ENCODE measurements at regions not wholly inside any gene's neighbourhood (a gene's known extent, or its start where the extent isn't known, plus 50 kb on each side); places are given as distances from the start of the nearest gene placed in this dataset.

DNA sequence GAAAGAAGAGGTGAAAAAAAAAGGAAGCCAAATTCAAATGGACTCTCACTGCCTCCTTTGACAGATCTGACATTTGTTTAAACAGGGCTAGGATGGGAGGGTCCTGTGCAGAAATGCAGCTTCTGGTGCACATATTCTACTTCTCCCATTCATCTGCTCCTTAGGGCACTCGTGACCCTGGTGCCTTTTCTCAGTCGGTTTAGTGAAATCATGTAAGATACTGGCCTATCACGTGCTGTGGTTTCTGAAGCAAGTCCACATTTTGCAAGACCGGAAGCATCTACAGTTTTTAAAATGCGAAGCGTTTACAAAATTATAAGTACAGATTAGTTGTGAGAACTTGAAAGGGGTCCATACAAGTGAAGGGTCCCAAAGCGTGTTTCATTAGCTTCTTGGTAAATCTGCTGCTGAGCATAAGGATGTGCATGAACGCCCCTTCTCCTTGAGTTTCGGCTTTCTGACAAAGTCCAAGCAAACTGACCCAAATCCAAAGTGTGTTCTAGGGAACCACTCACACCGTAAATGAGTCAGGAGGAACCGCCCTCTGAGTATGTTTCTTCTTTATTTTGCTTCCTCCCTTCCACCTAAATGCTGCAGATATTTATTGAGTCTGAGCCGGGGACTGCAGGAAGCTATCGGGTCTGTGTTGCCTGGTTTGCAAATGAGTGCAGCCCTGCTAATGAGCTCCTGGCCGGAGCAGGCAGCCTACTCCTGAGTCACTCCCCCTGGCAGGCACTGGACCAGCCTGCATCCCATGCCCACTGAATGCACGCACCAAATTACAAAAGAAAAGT lies 323.8 kb upstream of the JARID2 start:
- H3K4me3 ChIP-seq (ENCODE audit: low read length): no peak overlapping the region
- H3K4me2 ChIP-seq (ENCODE audit: low read depth, low read length): no peak overlapping the region
- no peaks in the 10 kb centered on the region for H3K36me3 ChIP-seq (replicated peaks; ENCODE audit: insufficient read depth, low read length)
- TF ChIP-seq, protein P1, sequence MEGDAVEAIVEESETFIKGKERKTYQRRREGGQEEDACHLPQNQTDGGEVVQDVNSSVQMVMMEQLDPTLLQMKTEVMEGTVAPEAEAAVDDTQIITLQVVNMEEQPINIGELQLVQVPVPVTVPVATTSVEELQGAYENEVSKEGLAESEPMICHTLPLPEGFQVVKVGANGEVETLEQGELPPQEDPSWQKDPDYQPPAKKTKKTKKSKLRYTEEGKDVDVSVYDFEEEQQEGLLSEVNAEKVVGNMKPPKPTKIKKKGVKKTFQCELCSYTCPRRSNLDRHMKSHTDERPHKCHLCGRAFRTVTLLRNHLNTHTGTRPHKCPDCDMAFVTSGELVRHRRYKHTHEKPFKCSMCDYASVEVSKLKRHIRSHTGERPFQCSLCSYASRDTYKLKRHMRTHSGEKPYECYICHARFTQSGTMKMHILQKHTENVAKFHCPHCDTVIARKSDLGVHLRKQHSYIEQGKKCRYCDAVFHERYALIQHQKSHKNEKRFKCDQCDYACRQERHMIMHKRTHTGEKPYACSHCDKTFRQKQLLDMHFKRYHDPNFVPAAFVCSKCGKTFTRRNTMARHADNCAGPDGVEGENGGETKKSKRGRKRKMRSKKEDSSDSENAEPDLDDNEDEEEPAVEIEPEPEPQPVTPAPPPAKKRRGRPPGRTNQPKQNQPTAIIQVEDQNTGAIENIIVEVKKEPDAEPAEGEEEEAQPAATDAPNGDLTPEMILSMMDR (IDR thresholded peaks at IDR 0.05; ENCODE audit: low read length): no peak
- no peak overlapping the region for H2AFZ ChIP-seq (ENCODE audit: low read length)
- H3K27me3 ChIP-seq (replicated peaks; ENCODE audit: insufficient read depth, low read length): no peaks in the 10 kb centered on the region
- no peaks in the 10 kb centered on the region for H3K9me2 ChIP-seq (replicated peaks; ENCODE audit: insufficient read depth, low read length)
- DNase-seq: no peak
- H3K4me1 ChIP-seq (ENCODE audit: low read length): no peaks in the 10 kb centered on the region
- no peak overlapping the region for H3K27ac ChIP-seq (ENCODE audit: low read length)
- no peaks in the 10 kb centered on the region for H3K9me3 ChIP-seq (replicated peaks; ENCODE audit: insufficient read depth, low read length)
- no peaks in the 10 kb centered on the region for H4K20me1 ChIP-seq (ENCODE audit: insufficient read depth, low read length)
- H3F3A ChIP-seq (ENCODE audit: insufficient read depth, low read length): no peaks in the 10 kb centered on the region
- H3K9ac ChIP-seq (ENCODE audit: low read length): no peak overlapping the region
- H3K79me2 ChIP-seq (ENCODE audit: low read length): no peaks in the 10 kb centered on the region

DNA sequence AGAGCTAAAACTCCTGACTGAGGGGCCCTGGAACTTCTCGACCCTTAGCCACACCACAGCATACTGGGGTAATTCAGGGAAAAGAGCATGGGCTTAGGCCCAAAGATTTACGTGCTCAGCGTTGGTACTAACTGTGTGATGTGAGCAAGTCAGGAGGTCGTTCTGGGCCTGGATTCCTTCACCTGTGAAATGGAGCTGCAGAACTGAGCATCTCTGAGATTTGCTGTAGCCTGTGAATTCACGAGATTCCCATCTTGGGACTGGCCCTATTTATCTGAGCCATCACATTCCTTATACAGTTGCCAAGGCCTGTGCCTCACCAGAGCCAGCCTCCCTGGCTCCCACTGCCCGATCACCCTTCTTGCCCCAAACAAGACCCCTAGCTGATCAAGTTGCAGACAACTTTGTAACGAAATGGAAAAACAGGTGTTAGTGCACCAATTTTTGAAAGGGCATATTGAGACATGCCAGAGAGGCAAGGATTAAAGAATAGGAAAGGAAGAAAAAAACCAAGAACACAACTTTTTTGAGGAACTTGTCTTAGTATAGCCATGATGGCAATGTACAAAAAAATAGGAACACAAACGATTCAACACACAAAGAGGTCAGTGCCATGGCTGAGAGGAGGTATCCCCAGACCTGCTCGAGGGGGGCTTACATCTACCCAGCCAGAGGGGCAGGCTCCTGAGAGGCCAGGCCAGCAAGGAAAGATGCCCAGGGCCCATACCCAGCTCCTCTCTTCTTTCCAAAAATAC lies 323.0 kb upstream of the JARID2 start:
- Histone ChIP-seq H3K9me2 (replicated peaks; ENCODE audit: insufficient read depth, low read length) (no peaks in the 10 kb centered on the region), H3K9me3 (replicated peaks; ENCODE audit: insufficient read depth, low read length) (no peaks in the 10 kb centered on the region), H3K4me1 (ENCODE audit: low read length) (no peaks in the 10 kb centered on the region), H3K4me3 (ENCODE audit: low read length) (no peak overlapping the region), H3F3A (ENCODE audit: insufficient read depth, low read length) (no peaks in the 10 kb centered on the region), H3K36me3 (replicated peaks; ENCODE audit: insufficient read depth, low read length) (no peaks in the 10 kb centered on the region), H3K79me2 (ENCODE audit: low read length) (no peaks in the 10 kb centered on the region), H4K20me1 (ENCODE audit: insufficient read depth, low read length) (no peaks in the 10 kb centered on the region), H2AFZ (ENCODE audit: low read length) (no peak overlapping the region), H3K9ac (ENCODE audit: low read length) (no peak overlapping the region), H3K4me2 (ENCODE audit: low read depth, low read length) (no peak overlapping the region), H3K27ac (ENCODE audit: low read length) (no peak overlapping the region), H3K27me3 (replicated peaks; ENCODE audit: insufficient read depth, low read length) (no peaks in the 10 kb centered on the region)
- TF ChIP-seq EZH2 (optimal IDR thresholded peaks at IDR 0.05; ENCODE audit: low read depth, low read length) (no peak), EZH2phosphoT487 (IDR thresholded peaks at IDR 0.05; ENCODE audit: low read length) (no peak)
- TF ChIP-seq, protein P1 (IDR thresholded peaks at IDR 0.05; ENCODE audit: low read length): no peak
- no peak for DNase-seq

- no peaks in the 10 kb centered on the region for H3K9me2 ChIP-seq (replicated peaks; ENCODE audit: insufficient read depth, low read length)
- no peak for DNase-seq
- H2AFZ ChIP-seq (ENCODE audit: low read length): no peak overlapping the region
- no peaks in the 10 kb centered on the region for H3K79me2 ChIP-seq (ENCODE audit: low read length)
- H3K36me3 ChIP-seq (replicated peaks; ENCODE audit: insufficient read depth, low read length): no peaks in the 10 kb centered on the region
- H3K9me3 ChIP-seq (replicated peaks; ENCODE audit: insufficient read depth, low read length): no peaks in the 10 kb centered on the region
- H3K4me2 ChIP-seq (ENCODE audit: low read depth, low read length): no peak overlapping the region
- H3K27me3 ChIP-seq (replicated peaks; ENCODE audit: insufficient read depth, low read length): no peaks in the 10 kb centered on the region
- no peaks in the 10 kb centered on the region for H4K20me1 ChIP-seq (ENCODE audit: insufficient read depth, low read length)
- H3K9ac ChIP-seq (ENCODE audit: low read length): no peak overlapping the region
- H3F3A ChIP-seq (ENCODE audit: insufficient read depth, low read length): no peaks in the 10 kb centered on the region
- H3K4me1 ChIP-seq (ENCODE audit: low read length): no peaks in the 10 kb centered on the region
- no peak overlapping the region for H3K4me3 ChIP-seq (ENCODE audit: low read length)
- H3K27ac ChIP-seq (ENCODE audit: low read length): no peak overlapping the region
- TF ChIP-seq EZH2phosphoT487 (IDR thresholded peaks at IDR 0.05; ENCODE audit: low read length): no peak
- TF ChIP-seq, protein P1 (IDR thresholded peaks at IDR 0.05; ENCODE audit: low read length): no peak
- TF ChIP-seq EZH2 (optimal IDR thresholded peaks at IDR 0.05; ENCODE audit: low read depth, low read length): no peak
These were observed 321.5 kb upstream of the JARID2 start for GRCh38 chr6:14924126-14925024.

Measured in MM.1S (cell line).